22Rv1 (cell line): ENCODE measurements at regions not wholly inside any gene's neighbourhood (a gene's known extent, or its start where the extent isn't known, plus 50 kb on each side); places are given as distances from the start of the nearest gene placed in this dataset.

ENCODE experiments used
- H3K27ac ChIP-seq: fragments of 450-650 bp; 2 replicates; pipeline ENCODE4 v1.5.1; 2017
- ZFX ChIP-seq: fragments of 450-650 bp; IDR thresholded peaks from 2 replicates; pipeline ENCODE4 v1.6.1; 2017; ENCODE audit warnings: antibody characterized with exemption, borderline replicate concordance
- TF ChIP-seq, protein P1 (sequence below): fragments of 450-650 bp; IDR thresholded peaks from 2 replicates; pipeline ENCODE4 v1.5.1; 2017; ENCODE audit warnings: mild to moderate bottlenecking

DNA sequence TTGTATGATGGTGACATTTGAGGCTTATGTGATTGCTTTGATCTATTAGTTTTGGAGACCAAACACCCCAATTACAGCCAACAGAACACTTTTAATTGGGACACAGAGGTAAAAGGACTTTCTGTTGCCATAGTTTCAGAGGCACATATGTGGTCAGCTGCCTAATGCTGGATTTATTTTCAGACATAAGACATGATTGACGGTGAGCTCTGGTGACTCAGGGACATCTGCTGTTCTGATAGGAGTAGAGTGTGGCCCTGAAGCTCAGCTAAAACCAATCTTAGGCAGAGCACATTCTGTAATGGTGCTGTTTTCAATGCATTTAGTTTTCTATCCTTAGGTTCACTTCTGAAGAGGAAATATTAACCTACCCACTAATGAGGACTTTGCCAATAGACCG lies 247.1 kb downstream of the UTP18 start:
- no peak overlapping the region for H3K27ac ChIP-seq
- TF ChIP-seq ZFX, result no peak
- TF ChIP-seq, protein P1, sequence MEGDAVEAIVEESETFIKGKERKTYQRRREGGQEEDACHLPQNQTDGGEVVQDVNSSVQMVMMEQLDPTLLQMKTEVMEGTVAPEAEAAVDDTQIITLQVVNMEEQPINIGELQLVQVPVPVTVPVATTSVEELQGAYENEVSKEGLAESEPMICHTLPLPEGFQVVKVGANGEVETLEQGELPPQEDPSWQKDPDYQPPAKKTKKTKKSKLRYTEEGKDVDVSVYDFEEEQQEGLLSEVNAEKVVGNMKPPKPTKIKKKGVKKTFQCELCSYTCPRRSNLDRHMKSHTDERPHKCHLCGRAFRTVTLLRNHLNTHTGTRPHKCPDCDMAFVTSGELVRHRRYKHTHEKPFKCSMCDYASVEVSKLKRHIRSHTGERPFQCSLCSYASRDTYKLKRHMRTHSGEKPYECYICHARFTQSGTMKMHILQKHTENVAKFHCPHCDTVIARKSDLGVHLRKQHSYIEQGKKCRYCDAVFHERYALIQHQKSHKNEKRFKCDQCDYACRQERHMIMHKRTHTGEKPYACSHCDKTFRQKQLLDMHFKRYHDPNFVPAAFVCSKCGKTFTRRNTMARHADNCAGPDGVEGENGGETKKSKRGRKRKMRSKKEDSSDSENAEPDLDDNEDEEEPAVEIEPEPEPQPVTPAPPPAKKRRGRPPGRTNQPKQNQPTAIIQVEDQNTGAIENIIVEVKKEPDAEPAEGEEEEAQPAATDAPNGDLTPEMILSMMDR, result no peak

DNA sequence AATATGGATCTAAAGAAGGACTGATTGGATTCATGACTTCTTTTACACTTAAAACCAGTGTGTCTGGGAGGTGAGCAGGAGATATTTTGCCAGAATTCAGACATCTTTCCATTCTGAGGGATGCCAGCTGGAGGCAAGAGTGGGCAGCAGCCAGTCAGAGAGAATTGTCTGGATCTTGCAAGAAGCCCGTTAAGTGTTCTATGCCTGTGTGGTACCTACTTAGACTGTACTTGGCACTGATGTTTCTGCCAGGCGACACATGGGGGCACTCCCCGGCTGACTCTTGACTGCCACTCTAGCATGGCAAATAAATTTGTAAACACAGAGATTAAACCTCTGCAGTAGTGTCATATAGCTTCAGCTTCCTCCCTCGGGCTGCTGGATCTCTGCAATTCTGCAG lies 247.7 kb downstream of the UTP18 start:
- H3K27ac ChIP-seq, result no peak overlapping the region
- no peak for TF ChIP-seq ZFX
- TF ChIP-seq, protein P1, result no peak

DNA sequence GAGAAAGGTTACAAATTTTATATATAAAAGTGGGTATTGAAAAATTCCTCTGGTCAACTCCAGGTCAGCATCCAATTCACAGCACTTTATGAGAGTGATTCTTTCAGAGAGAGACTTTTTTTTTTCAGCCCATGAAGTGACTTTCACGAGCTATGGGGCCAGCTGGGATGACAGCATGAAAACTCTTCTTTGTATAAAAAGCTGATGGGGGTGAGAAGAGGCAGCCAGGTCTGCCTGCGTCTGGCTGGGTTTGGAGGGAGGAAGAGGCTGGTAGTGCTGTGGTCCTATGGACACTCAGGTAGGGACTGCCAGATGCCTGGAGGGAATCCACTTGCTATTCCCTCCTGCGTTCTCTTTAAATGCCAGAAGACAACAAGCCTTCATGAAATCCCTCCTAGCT lies 250.6 kb downstream of the UTP18 start:
- no peak overlapping the region for H3K27ac ChIP-seq
- TF ChIP-seq, protein P1, result no peak
- TF ChIP-seq ZFX, result no peak

DNA sequence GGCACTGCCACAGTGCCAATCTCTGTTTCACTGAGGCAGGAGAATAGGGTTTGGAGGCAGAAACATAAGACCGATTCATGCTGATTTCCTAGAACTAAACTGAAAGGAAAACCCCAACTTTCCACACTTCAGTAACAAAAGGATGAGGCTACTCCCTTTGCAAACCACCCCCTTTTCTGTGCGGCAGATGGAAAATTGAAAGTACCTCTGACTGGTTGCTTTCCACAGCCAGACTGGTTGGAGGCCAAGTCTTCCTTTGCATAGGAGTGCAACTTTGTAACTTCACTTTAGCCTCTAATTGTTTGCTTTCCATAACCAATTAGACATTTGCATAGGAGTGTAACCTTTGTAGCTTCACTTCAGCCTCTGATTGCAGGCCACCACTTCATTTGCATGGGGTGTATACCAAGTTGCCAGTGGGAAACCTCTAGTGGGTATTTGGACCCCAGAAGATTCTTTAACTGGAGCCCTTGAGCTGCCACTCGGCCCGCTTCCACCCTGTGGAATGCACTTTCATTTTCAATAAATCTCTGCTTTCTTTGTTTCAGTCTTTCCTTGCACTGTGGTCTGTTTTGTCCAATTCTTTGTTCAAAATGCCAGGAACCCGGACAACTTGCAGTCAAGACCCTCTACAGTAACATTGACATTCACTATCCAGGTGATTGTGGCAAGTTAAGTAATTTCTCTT lies 252.0 kb downstream of the UTP18 start:
- TF ChIP-seq, protein P1, result no peak
- H3K27ac ChIP-seq, result no peak overlapping the region

DNA sequence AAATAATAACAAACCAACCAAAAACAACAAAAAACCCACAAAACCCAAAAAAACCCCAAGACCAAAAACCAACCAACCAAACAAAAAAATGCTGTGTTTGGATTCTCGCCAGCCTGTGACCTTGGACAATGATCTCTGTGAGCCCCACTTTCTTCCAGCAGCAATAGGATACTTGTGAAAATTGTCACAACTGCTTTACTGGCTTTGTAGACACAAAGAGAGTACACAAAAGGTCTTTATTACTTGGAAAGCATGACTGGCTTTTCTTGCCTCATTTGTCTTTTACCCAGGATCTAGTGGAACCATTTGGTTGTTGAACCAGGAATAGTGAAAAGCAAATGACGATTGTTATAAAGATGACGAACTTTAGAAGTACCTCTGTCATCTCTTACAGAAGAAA lies 256.6 kb downstream of the UTP18 start:
- no peak for TF ChIP-seq ZFX
- TF ChIP-seq, protein P1, result no peak
- H3K27ac ChIP-seq, result no peak overlapping the region

DNA sequence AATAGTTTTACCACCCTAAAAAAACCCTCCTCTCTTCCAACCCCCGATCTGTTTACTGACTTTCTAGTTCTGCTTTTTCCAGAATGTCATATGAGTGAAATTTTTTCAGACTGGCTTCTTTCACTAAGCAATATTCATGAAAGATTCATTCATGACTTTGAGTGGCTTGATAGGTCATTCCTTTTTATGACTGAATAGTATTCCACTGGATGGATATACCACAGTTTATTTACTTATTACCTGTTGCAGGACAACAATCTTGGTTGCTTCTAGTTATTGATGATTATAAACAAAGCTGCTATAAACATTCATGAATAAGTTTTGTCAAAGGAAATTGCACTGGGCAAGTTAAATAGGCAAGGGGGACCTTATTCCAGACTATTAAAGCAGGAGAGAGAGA lies 264.2 kb downstream of the UTP18 start:
- no peak overlapping the region for H3K27ac ChIP-seq
- no peak for TF ChIP-seq ZFX
- TF ChIP-seq, protein P1, result no peak

DNA sequence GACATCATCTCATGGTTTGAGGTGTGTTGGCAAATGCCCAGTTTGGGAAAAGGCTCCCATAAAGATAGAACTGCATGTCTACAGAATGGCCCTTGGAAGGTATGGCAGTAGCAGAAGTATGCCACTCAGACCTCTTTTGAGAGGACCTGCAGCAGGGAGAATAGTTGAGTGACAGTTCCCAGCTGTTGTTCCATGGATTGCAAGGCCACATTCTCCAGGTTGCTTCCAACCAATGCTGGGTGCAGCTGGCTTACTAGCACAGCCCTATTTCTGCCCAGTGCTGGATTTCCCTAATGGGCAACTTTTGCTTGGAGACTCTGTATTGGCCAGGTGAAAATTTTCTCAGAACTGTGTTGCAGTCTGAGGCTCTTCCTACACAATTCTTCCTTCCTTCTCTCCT lies 266.2 kb downstream of the UTP18 start:
- H3K27ac ChIP-seq, result no peak overlapping the region
- TF ChIP-seq ZFX, result no peak
- TF ChIP-seq, protein P1, result no peak
